ENCODE measurements at regions not wholly inside any gene's neighbourhood (a gene's known extent, or its start where the extent isn't known, plus 50 kb on each side); places are given as distances from the start of the nearest gene placed in this dataset.
A peak's percentile ranks its signal among the peaks of the same experiment; 100 is the strongest.

GRCh38 chr6:139449611-139450000 is 75.2 kb upstream of the CITED2 start (continued):
- TF ChIP-seq BCLAF1 (IDR thresholded peaks at IDR 0.05; ENCODE audit: borderline replicate concordance in 1 of 2, control insufficient read depth in 1 of 2, low read depth in 2 of 2, low read length in 1 of 2) (no peak), MAFG (tag; conservative IDR thresholded peaks at IDR 0.05) (peak; percentile 100), JUNB (CRISPR knock-in tag; conservative IDR thresholded peaks at IDR 0.05) (no peak), ZNF134 (CRISPR knock-in tag; conservative IDR thresholded peaks at IDR 0.05) (no peak), ZFPM2 (CRISPR knock-in tag; IDR thresholded peaks at IDR 0.05) (no peak), MTA3 (IDR thresholded peaks at IDR 0.05; ENCODE audit: borderline replicate concordance) (no peak), NFE2 (IDR thresholded peaks at IDR 0.05; ENCODE audit: low read depth) (peak; percentile 91), TAL1 (IDR thresholded peaks at IDR 0.05) (peak; percentile 55), MECOM (CRISPR knock-in tag; IDR thresholded peaks at IDR 0.05) (no peak), SRF (CRISPR knock-in tag; IDR thresholded peaks at IDR 0.05) (no peak), NR4A1 (CRISPR knock-in tag; IDR thresholded peaks at IDR 0.05) (no peak), NR4A1 (tag; IDR thresholded peaks at IDR 0.05) (no peak), ZNF384 (IDR thresholded peaks at IDR 0.05; ENCODE audit: low read depth, low read length) (0 out of 2 replicates have a peak, but pooled peaks have one; percentile 23), BDP1 (IDR thresholded peaks at IDR 0.05; ENCODE audit: insufficient read depth, insufficient read length) (no peak), U2AF2 (optimal IDR thresholded peaks at IDR 0.05; ENCODE audit: low read depth, low read length) (no peak), KDM2B (CRISPR knock-in tag; IDR thresholded peaks at IDR 0.05) (no peak), HCFC1 (IDR thresholded peaks at IDR 0.05; ENCODE audit: low read depth, low read length) (no peak), ZNF212 (CRISPR knock-in tag; IDR thresholded peaks at IDR 0.05) (no peak), MTF1 (CRISPR knock-in tag; IDR thresholded peaks at IDR 0.05; ENCODE audit: borderline replicate concordance) (no peak), NCOA6 (IDR thresholded peaks at IDR 0.05) (no peak; the same call in 1 of the 2 replicates), WHSC1 (IDR thresholded peaks at IDR 0.05; ENCODE audit: low read length) (no peak), NFE2L1 (tag; IDR thresholded peaks at IDR 0.05; ENCODE audit: borderline replicate concordance, low read depth) (peak; percentile 57; the same call in 1 of the 2 replicates), RBFOX2 (IDR thresholded peaks at IDR 0.05; ENCODE audit: low read depth, low read length) (no peak), RCOR1 (IDR thresholded peaks at IDR 0.05; ENCODE audit: borderline replicate concordance in 1 of 2, low read depth in 2 of 2, low read length in 2 of 2) (peak in 1 of 2 experiments; percentile 20; a peak in 1 of 4 replicates), GATAD2A (IDR thresholded peaks at IDR 0.05) (no peak)
- TF ChIP-seq, protein P1, sequence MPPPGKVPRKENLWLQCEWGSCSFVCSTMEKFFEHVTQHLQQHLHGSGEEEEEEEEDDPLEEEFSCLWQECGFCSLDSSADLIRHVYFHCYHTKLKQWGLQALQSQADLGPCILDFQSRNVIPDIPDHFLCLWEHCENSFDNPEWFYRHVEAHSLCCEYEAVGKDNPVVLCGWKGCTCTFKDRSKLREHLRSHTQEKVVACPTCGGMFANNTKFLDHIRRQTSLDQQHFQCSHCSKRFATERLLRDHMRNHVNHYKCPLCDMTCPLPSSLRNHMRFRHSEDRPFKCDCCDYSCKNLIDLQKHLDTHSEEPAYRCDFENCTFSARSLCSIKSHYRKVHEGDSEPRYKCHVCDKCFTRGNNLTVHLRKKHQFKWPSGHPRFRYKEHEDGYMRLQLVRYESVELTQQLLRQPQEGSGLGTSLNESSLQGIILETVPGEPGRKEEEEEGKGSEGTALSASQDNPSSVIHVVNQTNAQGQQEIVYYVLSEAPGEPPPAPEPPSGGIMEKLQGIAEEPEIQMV (tag; conservative IDR thresholded peaks at IDR 0.05; ENCODE audit: low read depth) = no peak
- TF ChIP-seq, protein P2, sequence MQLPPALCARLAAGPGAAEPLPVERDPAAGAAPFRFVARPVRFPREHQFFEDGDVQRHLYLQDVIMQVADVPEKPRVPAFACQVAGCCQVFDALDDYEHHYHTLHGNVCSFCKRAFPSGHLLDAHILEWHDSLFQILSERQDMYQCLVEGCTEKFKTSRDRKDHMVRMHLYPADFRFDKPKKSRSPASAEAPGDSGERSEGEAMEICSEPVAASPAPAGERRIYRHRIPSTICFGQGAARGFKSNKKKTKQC (CRISPR knock-in tag; IDR thresholded peaks at IDR 0.05) = no peak

All from K562 (cell line).